ENCODE measurements at regions not wholly inside any gene's neighbourhood (a gene's known extent, or its start where the extent isn't known, plus 50 kb on each side); places are given as distances from the start of the nearest gene placed in this dataset.

DNA sequence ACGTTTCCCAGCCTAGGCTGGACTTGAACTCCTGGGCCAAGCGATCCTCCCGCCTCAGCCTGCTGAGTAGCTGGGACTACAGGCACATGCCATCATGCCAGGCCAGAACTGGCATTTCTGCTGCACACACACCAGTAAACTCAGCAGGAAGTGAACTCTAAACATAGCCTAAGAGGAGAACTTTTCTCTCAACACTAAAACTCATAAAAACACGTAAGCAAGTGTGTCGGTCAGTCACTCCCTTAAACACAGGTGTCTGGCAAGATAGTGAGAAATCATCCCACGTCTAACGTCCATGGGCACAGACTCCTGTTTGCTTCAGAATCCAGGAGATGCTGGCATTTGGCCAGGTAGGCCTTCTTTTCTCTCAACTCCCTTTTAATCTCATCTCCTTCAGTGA is 104.8 kb downstream of the RPL27A start:
- H3K4me3 ChIP-seq (ENCODE audit: low read depth, low read length): no peak overlapping the region
- TF ChIP-seq, protein P1, sequence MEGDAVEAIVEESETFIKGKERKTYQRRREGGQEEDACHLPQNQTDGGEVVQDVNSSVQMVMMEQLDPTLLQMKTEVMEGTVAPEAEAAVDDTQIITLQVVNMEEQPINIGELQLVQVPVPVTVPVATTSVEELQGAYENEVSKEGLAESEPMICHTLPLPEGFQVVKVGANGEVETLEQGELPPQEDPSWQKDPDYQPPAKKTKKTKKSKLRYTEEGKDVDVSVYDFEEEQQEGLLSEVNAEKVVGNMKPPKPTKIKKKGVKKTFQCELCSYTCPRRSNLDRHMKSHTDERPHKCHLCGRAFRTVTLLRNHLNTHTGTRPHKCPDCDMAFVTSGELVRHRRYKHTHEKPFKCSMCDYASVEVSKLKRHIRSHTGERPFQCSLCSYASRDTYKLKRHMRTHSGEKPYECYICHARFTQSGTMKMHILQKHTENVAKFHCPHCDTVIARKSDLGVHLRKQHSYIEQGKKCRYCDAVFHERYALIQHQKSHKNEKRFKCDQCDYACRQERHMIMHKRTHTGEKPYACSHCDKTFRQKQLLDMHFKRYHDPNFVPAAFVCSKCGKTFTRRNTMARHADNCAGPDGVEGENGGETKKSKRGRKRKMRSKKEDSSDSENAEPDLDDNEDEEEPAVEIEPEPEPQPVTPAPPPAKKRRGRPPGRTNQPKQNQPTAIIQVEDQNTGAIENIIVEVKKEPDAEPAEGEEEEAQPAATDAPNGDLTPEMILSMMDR (IDR thresholded peaks at IDR 0.05): no peak
- peaks cover 2% of the 10 kb centered on the region for H3K4me1 ChIP-seq
- H3K79me2 ChIP-seq: peaks cover 6% of the 10 kb centered on the region
- no peak overlapping the region for H3K4me2 ChIP-seq (ENCODE audit: low read length)
- no peaks in the 10 kb centered on the region for H3K27me3 ChIP-seq (ENCODE audit: control insufficient read depth, insufficient read depth, low read length)
- H2AFZ ChIP-seq: no peak overlapping the region
- no peak overlapping the region for H3K9ac ChIP-seq
- no peak overlapping the region for H3K27ac ChIP-seq
- H3K36me3 ChIP-seq (ENCODE audit: control insufficient read depth, insufficient read depth, low read length): no peaks in the 10 kb centered on the region
- no peaks in the 10 kb centered on the region for H3K9me3 ChIP-seq (ENCODE audit: control insufficient read depth, low read length)

DNA sequence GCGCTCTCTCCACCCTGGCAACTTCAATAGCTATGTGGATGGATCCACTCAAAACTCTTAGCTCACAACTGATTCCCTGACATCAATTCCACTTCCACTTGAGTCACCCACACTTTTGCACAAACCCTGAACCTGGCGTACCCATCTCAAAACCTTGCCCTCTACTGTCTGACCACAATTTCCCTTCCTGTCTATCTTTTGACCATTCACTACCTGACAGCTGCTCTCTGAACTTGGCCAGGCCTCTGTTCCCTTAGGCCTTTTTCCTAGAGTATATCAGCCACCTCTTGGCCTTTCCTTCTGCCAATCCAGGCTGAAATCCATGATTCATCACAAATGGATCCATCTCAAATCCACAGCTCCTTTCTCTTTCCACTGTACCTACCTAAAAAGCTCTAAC is 106.0 kb downstream of the RPL27A start:
- TF ChIP-seq, protein P1 (IDR thresholded peaks at IDR 0.05): no peak
- H3K27ac ChIP-seq: no peak overlapping the region
- H3K4me1 ChIP-seq: peaks cover 2% of the 10 kb centered on the region

DNA sequence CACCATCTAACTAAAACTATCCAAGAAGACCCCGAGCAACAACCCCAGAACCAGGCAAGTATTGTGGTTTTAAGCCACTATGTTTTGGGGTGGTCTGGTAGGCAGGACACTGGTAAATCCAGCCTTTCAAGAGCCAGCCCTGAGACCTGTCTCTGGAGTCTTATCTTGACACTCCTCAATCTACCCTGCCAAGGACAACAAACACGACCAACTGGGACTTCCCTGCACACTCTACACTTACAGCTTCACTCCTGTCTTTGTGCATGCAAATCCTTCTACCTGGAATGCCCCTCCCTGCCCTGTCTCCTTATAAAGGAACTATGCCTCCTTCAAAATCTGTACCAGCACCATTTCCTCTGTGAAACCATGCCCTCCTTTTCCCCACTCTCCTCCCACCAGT is 107.3 kb downstream of the RPL27A start:
- Histone ChIP-seq H3K79me2 (peaks cover 7% of the 10 kb centered on the region), H3K4me1 (peaks cover 2% of the 10 kb centered on the region), H3K27ac (no peak overlapping the region), H3K36me3 (ENCODE audit: control insufficient read depth, insufficient read depth, low read length) (no peaks in the 10 kb centered on the region), H3K4me2 (ENCODE audit: low read length) (no peak overlapping the region), H3K9ac (no peak overlapping the region), H3K27me3 (ENCODE audit: control insufficient read depth, insufficient read depth, low read length) (no peaks in the 10 kb centered on the region), H2AFZ (no peak overlapping the region), H3K9me3 (ENCODE audit: control insufficient read depth, low read length) (no peaks in the 10 kb centered on the region), H3K4me3 (ENCODE audit: low read depth, low read length) (no peak overlapping the region)
- TF ChIP-seq, protein P1 (IDR thresholded peaks at IDR 0.05): no peak

More for the DNA sequence above, 106.0 kb downstream of the RPL27A start:
- Histone ChIP-seq H3K4me3 (ENCODE audit: low read depth, low read length) (no peak overlapping the region), H2AFZ (no peak overlapping the region), H3K27me3 (ENCODE audit: control insufficient read depth, insufficient read depth, low read length) (no peaks in the 10 kb centered on the region), H3K9me3 (ENCODE audit: control insufficient read depth, low read length) (no peaks in the 10 kb centered on the region), H3K9ac (no peak overlapping the region), H3K36me3 (ENCODE audit: control insufficient read depth, insufficient read depth, low read length) (no peaks in the 10 kb centered on the region), H3K79me2 (peaks cover 6% of the 10 kb centered on the region), H3K4me2 (ENCODE audit: low read length) (no peak overlapping the region)

DNA sequence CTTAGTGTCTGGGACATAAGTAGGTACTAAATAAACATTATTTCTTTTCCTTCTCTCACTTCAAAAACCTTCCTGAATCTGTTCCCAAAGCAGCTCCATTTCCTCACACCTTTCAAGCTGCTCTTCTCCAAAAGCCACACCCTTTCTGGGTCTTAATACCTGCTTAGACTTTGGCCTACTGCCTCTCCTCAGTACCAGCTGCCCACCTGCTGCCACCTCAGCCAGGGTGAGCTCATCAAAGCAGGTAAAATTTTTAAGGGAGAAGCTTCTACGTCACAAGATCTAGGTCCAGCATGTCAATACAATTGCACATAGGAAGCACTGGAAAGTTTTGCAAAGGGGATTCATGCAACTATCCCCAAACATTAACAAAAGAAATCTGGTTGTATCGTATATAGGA is 108.4 kb downstream of the RPL27A start:
- Histone ChIP-seq H3K27me3 (ENCODE audit: control insufficient read depth, insufficient read depth, low read length) (no peaks in the 10 kb centered on the region), H2AFZ (no peak overlapping the region), H3K4me2 (ENCODE audit: low read length) (no peak overlapping the region), H3K36me3 (ENCODE audit: control insufficient read depth, insufficient read depth, low read length) (no peaks in the 10 kb centered on the region), H3K9me3 (ENCODE audit: control insufficient read depth, low read length) (no peaks in the 10 kb centered on the region), H3K9ac (no peak overlapping the region), H3K4me3 (ENCODE audit: low read depth, low read length) (no peak overlapping the region), H3K27ac (no peak overlapping the region), H3K4me1 (peaks cover 2% of the 10 kb centered on the region), H3K79me2 (peaks cover 7% of the 10 kb centered on the region)
- TF ChIP-seq, protein P1 (IDR thresholded peaks at IDR 0.05): no peak

DNA sequence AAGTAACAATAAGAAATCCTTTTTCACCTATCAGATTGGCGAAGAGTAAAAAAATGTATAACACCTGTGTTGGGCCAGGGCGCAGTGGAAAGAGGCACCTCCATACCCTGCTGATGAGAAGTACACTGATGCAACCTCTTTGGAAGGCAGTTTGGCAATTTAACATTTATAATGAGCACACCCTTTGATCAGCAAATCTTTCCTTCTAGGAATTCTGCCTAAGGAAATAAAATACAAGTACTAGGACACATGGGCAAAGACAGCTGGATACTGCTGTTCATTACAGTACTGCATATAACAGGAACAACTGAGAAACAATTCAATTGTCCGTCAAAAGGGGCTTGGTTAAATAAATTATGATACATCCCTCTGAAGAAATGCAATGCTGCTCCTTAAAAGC is 110.1 kb downstream of the RPL27A start:
- Histone ChIP-seq H3K9me3 (ENCODE audit: control insufficient read depth, low read length) (no peaks in the 10 kb centered on the region), H3K27me3 (ENCODE audit: control insufficient read depth, insufficient read depth, low read length) (no peaks in the 10 kb centered on the region), H3K4me1 (peaks cover 2% of the 10 kb centered on the region), H2AFZ (no peak overlapping the region), H3K27ac (no peak overlapping the region), H3K4me3 (ENCODE audit: low read depth, low read length) (no peak overlapping the region), H3K36me3 (ENCODE audit: control insufficient read depth, insufficient read depth, low read length) (no peaks in the 10 kb centered on the region), H3K79me2 (peaks cover 7% of the 10 kb centered on the region), H3K9ac (no peak overlapping the region), H3K4me2 (ENCODE audit: low read length) (no peak overlapping the region)
- TF ChIP-seq, protein P1 (IDR thresholded peaks at IDR 0.05): no peak
